ENCODE measurements at regions not wholly inside any gene's neighbourhood (a gene's known extent, or its start where the extent isn't known, plus 50 kb on each side); places are given as distances from the start of the nearest gene placed in this dataset.

GRCh38 chr18:2111456-2111855, 459.8 kb downstream of the METTL4 start:
- no peaks in the 10 kb centered on the region for H3K9me3 ChIP-seq
- no peaks in the 10 kb centered on the region for H3K36me3 Mint-ChIP-seq (ENCODE audit: insufficient read depth, unreplicated experiment)
- no peak overlapping the region for H3K27ac Mint-ChIP-seq (ENCODE audit: unreplicated experiment)
- POLR2A ChIA-PET, result no interaction called here
- intact Hi-C loops (cut with micrococcal nuclease; ENCODE audit: unreplicated experiment), result loop anchor here (10.0 kb wide), 1 partner anchor 63 kb away; no protein-coding TSS in a partner anchor
- no TSS peak for BruUV-seq (replicated peaks)
- peaks cover 4% of the 10 kb centered on the region; the same call in 1 of the 2 replicates for H3K4me1 ChIP-seq
- H3K36me3 ChIP-seq (ENCODE audit: control insufficient read depth, insufficient read depth, low read length), result no peaks in the 10 kb centered on the region
- no peak for TF ChIP-seq CTCF (IDR thresholded peaks at IDR 0.05; ENCODE audit: insufficient read depth in 1 of 2, low read depth in 1 of 2, low read length in 1 of 2, severe bottlenecking in 1 of 2, unreplicated experiment in 1 of 2)
- CTCF ChIA-PET, result no interaction called here
- no peak for DNase-seq
- H3K4me3 Mint-ChIP-seq (ENCODE audit: unreplicated experiment), result no peak overlapping the region
- H3K4me3 ChIP-seq (ENCODE audit: low read depth, low read length), result no peak overlapping the region
- H3K4me1 Mint-ChIP-seq (ENCODE audit: low read depth, unreplicated experiment), result peaks cover 7% of the 10 kb centered on the region
- no peaks in the 10 kb centered on the region for H3K27me3 Mint-ChIP-seq (ENCODE audit: insufficient read depth, unreplicated experiment)
- H3K9me3 Mint-ChIP-seq (ENCODE audit: unreplicated experiment), result no peaks in the 10 kb centered on the region
- no peaks in the 10 kb centered on the region for H3K27me3 ChIP-seq (replicated peaks; ENCODE audit: control insufficient read depth, insufficient read depth, low read length)

DNA sequence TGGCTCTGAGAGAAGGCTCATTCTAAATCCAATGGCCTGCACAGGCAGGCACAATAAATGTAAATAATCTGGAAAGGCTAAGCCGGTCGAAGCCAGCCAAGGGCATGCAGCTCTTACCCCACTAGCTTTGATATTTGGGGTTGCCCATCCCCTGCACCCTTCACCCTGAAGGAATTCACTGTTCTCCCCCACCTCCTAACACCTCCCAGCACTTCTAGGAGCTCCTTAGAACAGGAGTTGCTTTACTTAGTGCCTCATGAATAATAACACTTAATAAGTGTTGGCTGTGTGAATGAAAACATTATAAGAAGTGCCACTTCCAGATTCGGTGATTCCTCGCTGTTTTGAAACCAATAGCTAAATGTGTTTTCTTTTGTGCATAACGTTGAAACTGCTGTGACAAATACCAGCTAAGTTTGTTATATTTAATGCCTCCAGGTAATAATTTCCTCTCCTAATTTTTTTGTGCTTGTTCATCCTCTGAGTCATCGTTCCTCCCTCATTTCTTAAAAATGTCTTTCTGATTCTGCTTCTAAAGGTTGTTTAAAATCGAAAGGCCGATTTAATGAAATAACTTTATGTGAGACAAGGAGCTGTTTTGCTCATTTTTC, 458.8 kb downstream of the METTL4 start:
- Histone ChIP-seq H3K27me3 (replicated peaks; ENCODE audit: control insufficient read depth, insufficient read depth, low read length) (no peaks in the 10 kb centered on the region), H3K4me1 (no peaks in the 10 kb centered on the region), H3K4me3 (ENCODE audit: low read depth, low read length) (no peak overlapping the region), H3K36me3 (ENCODE audit: control insufficient read depth, insufficient read depth, low read length) (no peaks in the 10 kb centered on the region), H3K9me3 (no peaks in the 10 kb centered on the region)
- TF ChIP-seq CTCF (IDR thresholded peaks at IDR 0.05; ENCODE audit: insufficient read depth in 1 of 2, low read depth in 1 of 2, low read length in 1 of 2, severe bottlenecking in 1 of 2, unreplicated experiment in 1 of 2), result no peak
- Mint-ChIP-seq H3K36me3 (ENCODE audit: insufficient read depth, unreplicated experiment) (no peaks in the 10 kb centered on the region), H3K4me3 (ENCODE audit: unreplicated experiment) (no peak overlapping the region), H3K27ac (ENCODE audit: unreplicated experiment) (no peak overlapping the region), H3K4me1 (ENCODE audit: low read depth, unreplicated experiment) (peaks cover 7% of the 10 kb centered on the region), H3K9me3 (ENCODE audit: unreplicated experiment) (no peaks in the 10 kb centered on the region), H3K27me3 (ENCODE audit: insufficient read depth, unreplicated experiment) (no peaks in the 10 kb centered on the region)
- ChIA-PET POLR2A (no interaction called here), CTCF (interaction anchor here (0.6 to 0.7 kb wide), 2 partner anchors 111 to 362 kb away, joined by 3 read pairs; no protein-coding TSS in a partner anchor)
- DNase-seq, result no peak
- intact Hi-C loops (cut with micrococcal nuclease; ENCODE audit: unreplicated experiment), result loop anchor here (10.0 kb wide), 1 partner anchor 62 kb away; no protein-coding TSS in a partner anchor
- BruUV-seq (replicated peaks), result no TSS peak

GRCh38 chr18:2114289-2114688, 457.0 kb downstream of the METTL4 start:
- TF ChIP-seq CTCF (IDR thresholded peaks at IDR 0.05; ENCODE audit: insufficient read depth in 1 of 2, low read depth in 1 of 2, low read length in 1 of 2, severe bottlenecking in 1 of 2, unreplicated experiment in 1 of 2), result no peak
- no peaks in the 10 kb centered on the region for H3K36me3 ChIP-seq (ENCODE audit: control insufficient read depth, insufficient read depth, low read length)
- H3K9me3 Mint-ChIP-seq (ENCODE audit: unreplicated experiment), result no peaks in the 10 kb centered on the region
- no peaks in the 10 kb centered on the region for H3K27me3 Mint-ChIP-seq (ENCODE audit: insufficient read depth, unreplicated experiment)
- no TSS peak for BruUV-seq (replicated peaks)
- no peaks in the 10 kb centered on the region for H3K36me3 Mint-ChIP-seq (ENCODE audit: insufficient read depth, unreplicated experiment)
- no peaks in the 10 kb centered on the region for H3K4me1 ChIP-seq
- no peak overlapping the region for H3K4me3 Mint-ChIP-seq (ENCODE audit: unreplicated experiment)
- H3K27me3 ChIP-seq (replicated peaks; ENCODE audit: control insufficient read depth, insufficient read depth, low read length), result no peaks in the 10 kb centered on the region
- intact Hi-C loops (cut with micrococcal nuclease; ENCODE audit: unreplicated experiment), result loop anchor here (10.0 kb wide), 1 partner anchor 61 kb away; no protein-coding TSS in a partner anchor
- H3K4me3 ChIP-seq (ENCODE audit: low read depth, low read length), result no peak overlapping the region
- H3K4me1 Mint-ChIP-seq (ENCODE audit: low read depth, unreplicated experiment), result peaks cover 7% of the 10 kb centered on the region
- POLR2A ChIA-PET, result no interaction called here
- H3K9me3 ChIP-seq, result no peaks in the 10 kb centered on the region
- no peak overlapping the region for H3K27ac Mint-ChIP-seq (ENCODE audit: unreplicated experiment)
- no peak for DNase-seq
- CTCF ChIA-PET, result no interaction called here

All from Caco-2 (cell line).